ENCODE measurements at regions not wholly inside any gene's neighbourhood (a gene's known extent, or its start where the extent isn't known, plus 50 kb on each side); places are given as distances from the start of the nearest gene placed in this dataset.
"Not testable (repeated sequence)": the region's sequence is repeated elsewhere in the genome, so short reads cannot be mapped to it uniquely, and the experiment has no call there.

GRCh38 chr5:13019729-13020128, 924.8 kb downstream of the DNAH5 start:
- DNase-seq = no peak

- DNase-seq = no peak
These were observed 941.0 kb downstream of the DNAH5 start for GRCh38 chr5:13003457-13003856.

GRCh38 chr5:12999667-13000066, 944.8 kb downstream of the DNAH5 start:
- no peak for DNase-seq

- DNase-seq = no peak
These were observed 959.3 kb downstream of the DNAH5 start for GRCh38 chr5:12985142-12985541.

- DNase-seq = no peak
These were observed 969.6 kb downstream of the DNAH5 start for GRCh38 chr5:12974856-12975255.

GRCh38 chr5:12965804-12966203, 978.7 kb downstream of the DNAH5 start:
- DNase-seq = no peak

GRCh38 chr5:12959713-12960112, 984.8 kb downstream of the DNAH5 start:
- no peak for DNase-seq

- DNase-seq = no peak
These were observed 992.1 kb downstream of the DNAH5 start for GRCh38 chr5:12952409-12952808.

GRCh38 chr5:12951846-12952245, 992.6 kb downstream of the DNAH5 start:
- no peak for DNase-seq

- no peak for DNase-seq
These were observed 997.1 kb downstream of the DNAH5 start for GRCh38 chr5:12947379-12947778.

- not testable (repeated sequence) for DNase-seq
These were observed 999.0 kb downstream of the DNAH5 start for GRCh38 chr5:12945477-12945876.

GRCh38 chr5:12936221-12936620, 1008.3 kb downstream of the DNAH5 start:
- no peak for DNase-seq

- DNase-seq = no peak
These were observed 1009.8 kb downstream of the DNAH5 start for GRCh38 chr5:12934722-12935121.

- no peak for DNase-seq
These were observed 1016.3 kb upstream of the CTNND2 start for GRCh38 chr5:12920527-12920926.

GRCh38 chr5:12911156-12911555, 1006.9 kb upstream of the CTNND2 start:
- no peak for DNase-seq

GRCh38 chr5:12910641-12911040, 1006.4 kb upstream of the CTNND2 start:
- no peak for DNase-seq

- DNase-seq = no peak
These were observed 998.4 kb upstream of the CTNND2 start for GRCh38 chr5:12902611-12903010.

- DNase-seq = no peak
These were observed 997.5 kb upstream of the CTNND2 start for GRCh38 chr5:12901696-12902095.

GRCh38 chr5:12896086-12896485, 991.8 kb upstream of the CTNND2 start:
- DNase-seq = no peak

GRCh38 chr5:12885018-12885417, 980.8 kb upstream of the CTNND2 start:
- no peak for DNase-seq

- DNase-seq = no peak
These were observed 979.1 kb upstream of the CTNND2 start for GRCh38 chr5:12883395-12883794.

GRCh38 chr5:12876541-12877298, 972.5 kb upstream of the CTNND2 start:
- DNase-seq = no peak

- DNase-seq = no peak
These were observed 966.8 kb upstream of the CTNND2 start for GRCh38 chr5:12870872-12871539.

GRCh38 chr5:12865529-12865928, 961.3 kb upstream of the CTNND2 start:
- no peak for DNase-seq

Data from NCI-H1930 (cell line).